ENCODE measurements at regions not wholly inside any gene's neighbourhood (a gene's known extent, or its start where the extent isn't known, plus 50 kb on each side); places are given as distances from the start of the nearest gene placed in this dataset.
A peak's percentile ranks its signal among the peaks of the same experiment; 100 is the strongest.

DNA sequence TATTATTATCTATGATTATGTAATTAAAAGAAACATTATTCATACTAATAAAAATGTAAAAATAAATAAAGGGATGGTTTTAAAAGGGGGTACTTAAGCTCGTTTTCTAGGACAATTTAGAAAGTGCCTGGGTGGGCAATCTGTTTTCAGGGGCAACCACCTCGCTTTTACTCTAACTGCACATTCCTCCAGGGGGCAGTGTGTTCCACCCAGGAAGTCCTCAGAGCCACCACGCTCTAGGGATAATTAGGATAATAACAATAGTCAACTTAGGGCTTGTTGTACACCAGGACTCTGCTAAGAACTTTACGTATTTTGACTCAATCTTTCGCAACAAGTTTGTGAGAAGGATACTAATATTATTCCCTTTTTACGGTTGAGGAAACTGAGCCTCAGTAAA is 396.7 kb upstream of the MAF start:
- intact Hi-C loops (cut with DNase I) = no loop called here
- H3K9me3 ChIP-seq = no peaks in the 10 kb centered on the region
- no peaks in the 10 kb centered on the region for H3K36me3 ChIP-seq
- TF ChIP-seq, protein P1, sequence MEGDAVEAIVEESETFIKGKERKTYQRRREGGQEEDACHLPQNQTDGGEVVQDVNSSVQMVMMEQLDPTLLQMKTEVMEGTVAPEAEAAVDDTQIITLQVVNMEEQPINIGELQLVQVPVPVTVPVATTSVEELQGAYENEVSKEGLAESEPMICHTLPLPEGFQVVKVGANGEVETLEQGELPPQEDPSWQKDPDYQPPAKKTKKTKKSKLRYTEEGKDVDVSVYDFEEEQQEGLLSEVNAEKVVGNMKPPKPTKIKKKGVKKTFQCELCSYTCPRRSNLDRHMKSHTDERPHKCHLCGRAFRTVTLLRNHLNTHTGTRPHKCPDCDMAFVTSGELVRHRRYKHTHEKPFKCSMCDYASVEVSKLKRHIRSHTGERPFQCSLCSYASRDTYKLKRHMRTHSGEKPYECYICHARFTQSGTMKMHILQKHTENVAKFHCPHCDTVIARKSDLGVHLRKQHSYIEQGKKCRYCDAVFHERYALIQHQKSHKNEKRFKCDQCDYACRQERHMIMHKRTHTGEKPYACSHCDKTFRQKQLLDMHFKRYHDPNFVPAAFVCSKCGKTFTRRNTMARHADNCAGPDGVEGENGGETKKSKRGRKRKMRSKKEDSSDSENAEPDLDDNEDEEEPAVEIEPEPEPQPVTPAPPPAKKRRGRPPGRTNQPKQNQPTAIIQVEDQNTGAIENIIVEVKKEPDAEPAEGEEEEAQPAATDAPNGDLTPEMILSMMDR (IDR thresholded peaks at IDR 0.05) = peak; percentile 53
- ATAC-seq = no peak
- H3K4me1 ChIP-seq = no peaks in the 10 kb centered on the region
- no peak overlapping the region for H3K27ac ChIP-seq
- no peak overlapping the region for H3K4me3 ChIP-seq
- H3K27me3 ChIP-seq = no peaks in the 10 kb centered on the region
- no peak for DNase-seq

DNA sequence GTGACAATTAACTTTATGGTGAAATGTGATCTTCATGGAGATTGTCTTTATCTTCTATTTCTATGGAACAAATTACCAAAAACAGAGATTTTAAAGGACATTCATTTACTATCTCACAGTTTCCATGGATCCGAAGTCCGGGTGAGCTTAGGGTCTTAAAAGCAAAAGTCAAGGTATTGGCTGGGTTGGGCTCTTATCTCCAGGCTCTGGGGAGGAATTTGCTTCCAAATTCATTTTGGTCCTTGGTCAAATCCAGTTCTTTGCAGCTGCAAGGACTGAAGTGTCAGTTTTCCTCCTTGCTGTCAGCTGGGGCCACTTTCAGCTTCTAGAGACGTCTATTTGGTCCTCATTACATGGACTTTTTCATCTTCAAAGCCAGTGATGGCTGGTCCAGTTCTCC is 395.8 kb upstream of the MAF start:
- Histone ChIP-seq H3K9me3 (no peaks in the 10 kb centered on the region), H3K27ac (no peak overlapping the region), H3K4me3 (no peak overlapping the region), H3K27me3 (no peaks in the 10 kb centered on the region), H3K4me1 (no peaks in the 10 kb centered on the region), H3K36me3 (no peaks in the 10 kb centered on the region)
- intact Hi-C loops (cut with DNase I) = no loop called here
- no peak for ATAC-seq
- DNase-seq = no peak
- TF ChIP-seq, protein P1 (IDR thresholded peaks at IDR 0.05) = no peak

DNA sequence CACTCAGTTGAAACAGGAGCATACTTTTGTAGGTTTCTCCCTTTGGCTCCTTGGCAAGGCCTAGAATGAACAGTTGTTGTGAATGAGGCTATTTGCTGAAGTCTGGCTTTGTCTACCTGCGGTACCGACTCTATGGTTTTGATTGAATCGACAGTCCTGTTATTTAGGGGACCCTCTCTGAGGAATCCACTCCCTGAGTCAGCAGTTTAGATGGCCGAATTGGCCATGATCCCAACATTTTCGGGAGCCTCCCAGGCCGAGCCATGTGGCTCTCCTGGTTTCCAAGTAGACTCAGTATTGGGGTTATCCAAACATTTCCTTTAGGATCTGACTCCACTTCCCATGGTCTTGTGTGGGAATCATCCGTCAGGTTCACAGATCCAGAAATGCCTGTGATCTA is 394.8 kb upstream of the MAF start:
- Histone ChIP-seq H3K27me3 (no peaks in the 10 kb centered on the region), H3K4me1 (no peaks in the 10 kb centered on the region), H3K4me3 (no peak overlapping the region), H3K9me3 (no peaks in the 10 kb centered on the region), H3K27ac (no peak overlapping the region), H3K36me3 (no peaks in the 10 kb centered on the region)
- intact Hi-C loops (cut with DNase I) = no loop called here
- TF ChIP-seq, protein P1 (IDR thresholded peaks at IDR 0.05) = no peak
- DNase-seq (no peak), ATAC-seq (no peak)

DNA sequence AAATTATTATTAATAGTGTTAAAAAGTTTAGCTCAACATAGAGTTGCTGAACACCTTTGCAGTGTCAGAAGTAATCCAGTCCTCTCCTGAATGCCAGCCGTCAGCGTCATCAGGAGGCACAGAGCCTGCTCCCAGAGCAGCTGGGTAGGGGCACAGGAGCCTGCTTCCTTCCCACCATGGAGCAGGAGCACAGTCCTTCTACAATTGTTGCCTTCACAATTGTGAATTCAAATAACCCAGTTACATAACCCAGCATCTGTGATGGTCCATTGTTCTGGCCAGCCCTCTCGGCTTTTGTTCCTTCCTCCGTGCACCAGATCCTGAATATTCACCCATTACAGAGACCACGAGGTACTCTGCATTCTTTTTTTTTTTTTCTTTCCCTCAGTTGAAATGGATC is 393.9 kb upstream of the MAF start:
- TF ChIP-seq, protein P1 (IDR thresholded peaks at IDR 0.05) = no peak
- DNase-seq (no peak), ATAC-seq (no peak)
- Histone ChIP-seq H3K4me3 (no peak overlapping the region), H3K4me1 (no peaks in the 10 kb centered on the region), H3K27ac (no peak overlapping the region), H3K27me3 (no peaks in the 10 kb centered on the region), H3K9me3 (no peaks in the 10 kb centered on the region), H3K36me3 (no peaks in the 10 kb centered on the region)
- intact Hi-C loops (cut with DNase I) = no loop called here

DNA sequence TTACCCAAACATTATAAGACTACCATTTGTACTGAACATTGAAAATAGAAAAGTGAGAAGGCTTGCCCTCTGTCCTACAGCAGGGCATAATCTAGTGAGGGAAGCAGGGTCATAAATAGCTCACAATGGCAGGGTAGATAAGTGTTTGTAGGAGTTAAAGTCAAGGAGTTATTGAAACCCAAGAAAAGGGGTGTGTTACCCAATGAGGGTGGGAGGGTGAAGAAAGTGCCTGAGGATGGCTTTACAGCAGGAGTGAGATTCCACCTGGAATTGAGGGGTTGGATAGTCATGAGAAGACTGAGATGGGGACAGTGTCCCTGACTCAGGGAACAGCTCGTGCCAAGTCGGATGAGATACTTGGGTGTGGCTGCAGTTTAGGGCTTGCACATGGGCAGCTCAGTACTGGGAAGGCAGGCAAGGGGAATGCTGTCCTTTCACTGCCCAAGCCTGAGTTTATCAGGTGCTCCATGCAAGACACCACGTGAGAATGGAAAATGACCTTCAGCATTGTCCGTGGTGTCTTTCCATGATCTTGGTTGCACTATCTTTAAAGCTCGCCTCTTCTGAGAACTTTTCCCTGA is 393.2 kb upstream of the MAF start:
- no peak for ATAC-seq
- intact Hi-C loops (cut with DNase I) = no loop called here
- Histone ChIP-seq H3K9me3 (no peaks in the 10 kb centered on the region), H3K4me1 (no peaks in the 10 kb centered on the region), H3K36me3 (no peaks in the 10 kb centered on the region), H3K27ac (no peak overlapping the region), H3K27me3 (no peaks in the 10 kb centered on the region), H3K4me3 (no peak overlapping the region)
- TF ChIP-seq, protein P1 (IDR thresholded peaks at IDR 0.05) = no peak
- no peak for DNase-seq

DNA sequence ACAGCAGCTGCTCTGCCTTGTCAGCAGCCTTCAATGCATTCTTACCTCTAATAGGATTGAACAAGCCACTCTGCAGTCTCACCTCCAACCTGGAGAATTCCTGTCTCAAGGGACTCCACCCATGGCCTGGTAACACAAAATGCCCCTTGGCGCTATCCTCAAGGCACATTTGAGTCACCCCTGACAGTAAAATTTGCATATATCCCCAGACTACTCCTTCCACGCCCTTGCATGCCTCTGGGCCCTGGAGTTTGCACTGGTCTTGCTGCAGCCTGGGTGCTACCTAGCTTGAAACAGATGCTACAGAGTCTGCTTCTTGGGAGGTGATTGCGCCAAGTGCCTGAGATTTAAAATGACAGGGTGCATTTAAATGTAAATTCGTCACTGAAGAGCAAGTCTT is 391.4 kb upstream of the MAF start:
- H3K27me3 ChIP-seq = no peaks in the 10 kb centered on the region

More for the DNA sequence above, 391.4 kb upstream of the MAF start:
- Histone ChIP-seq H3K4me1 (no peaks in the 10 kb centered on the region), H3K27ac (no peak overlapping the region), H3K36me3 (no peaks in the 10 kb centered on the region), H3K4me3 (no peak overlapping the region), H3K9me3 (no peaks in the 10 kb centered on the region)
- ATAC-seq = no peak
- intact Hi-C loops (cut with DNase I) = no loop called here
- DNase-seq = no peak
- TF ChIP-seq, protein P1 (IDR thresholded peaks at IDR 0.05) = no peak

Data from upper lobe of right lung (tissue), 1 donor.